ENCODE measurements at regions not wholly inside any gene's neighbourhood (a gene's known extent, or its start where the extent isn't known, plus 50 kb on each side); places are given as distances from the start of the nearest gene placed in this dataset.

DNA sequence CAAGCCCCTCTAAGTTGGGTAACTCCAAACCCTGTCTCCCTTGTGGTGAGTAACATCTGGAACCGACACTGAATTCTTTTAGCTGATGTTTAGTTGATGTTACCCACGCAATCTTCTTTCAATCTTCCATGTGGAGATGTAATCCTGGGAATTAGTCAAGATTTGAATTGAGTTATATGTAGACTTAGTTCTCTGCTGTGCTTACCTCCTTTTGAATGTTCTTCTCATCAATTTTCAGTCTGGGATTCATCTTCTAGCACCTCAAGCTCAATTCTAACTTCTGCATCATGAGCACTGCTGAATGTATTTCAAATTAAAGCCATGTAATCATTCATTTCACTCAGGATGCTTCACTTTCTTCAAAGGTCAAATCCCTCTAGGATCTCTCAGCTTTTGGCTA, 270.6 kb downstream of the FAM170A start:
- no peaks in the 10 kb centered on the region for H3K27me3 ChIP-seq (ENCODE audit: low read depth)
- H3K4me3 ChIP-seq = no peak overlapping the region
- H3K9me3 ChIP-seq = no peaks in the 10 kb centered on the region
- intact Hi-C loops (cut with DNase I) = no loop called here
- no peak for DNase-seq
- no peaks in the 10 kb centered on the region for H3K4me1 ChIP-seq
- H3K27ac ChIP-seq = no peak overlapping the region
- TF ChIP-seq CTCF (IDR thresholded peaks at IDR 0.05) = no peak
- no peak for ATAC-seq
- H3K36me3 ChIP-seq = no peaks in the 10 kb centered on the region

GRCh38 chr5:119902593-119902992, 273.2 kb downstream of the FAM170A start:
- Histone ChIP-seq H3K27ac (no peak overlapping the region), H3K4me3 (no peak overlapping the region), H3K4me1 (no peaks in the 10 kb centered on the region), H3K36me3 (no peaks in the 10 kb centered on the region), H3K9me3 (no peaks in the 10 kb centered on the region), H3K27me3 (ENCODE audit: low read depth) (no peaks in the 10 kb centered on the region)
- ATAC-seq (no peak), DNase-seq (no peak)
- TF ChIP-seq CTCF (IDR thresholded peaks at IDR 0.05) = no peak
- intact Hi-C loops (cut with DNase I) = no loop called here

GRCh38 chr5:119913425-119913824, 284.1 kb downstream of the FAM170A start:
- intact Hi-C loops (cut with DNase I) = no loop called here
- peak in 1 of 2 donors; percentile 30 for ATAC-seq

GRCh38 chr5:119919279-119919678, 289.9 kb downstream of the FAM170A start:
- ATAC-seq (no peak), DNase-seq (no peak)
- intact Hi-C loops (cut with DNase I) = no loop called here
- Histone ChIP-seq H3K27me3 (ENCODE audit: low read depth) (no peaks in the 10 kb centered on the region), H3K36me3 (no peaks in the 10 kb centered on the region), H3K4me3 (no peak overlapping the region), H3K9me3 (no peaks in the 10 kb centered on the region), H3K27ac (no peak overlapping the region), H3K4me1 (no peaks in the 10 kb centered on the region)
- no peak for TF ChIP-seq CTCF (IDR thresholded peaks at IDR 0.05)

More at GRCh38 chr5:119913425-119913824, 284.1 kb downstream of the FAM170A start:
- TF ChIP-seq CTCF (IDR thresholded peaks at IDR 0.05) = no peak
- H3K9me3 ChIP-seq = no peaks in the 10 kb centered on the region
- DNase-seq = no peak
- no peaks in the 10 kb centered on the region for H3K36me3 ChIP-seq
- no peak overlapping the region for H3K4me3 ChIP-seq
- H3K27me3 ChIP-seq (ENCODE audit: low read depth) = no peaks in the 10 kb centered on the region
- no peaks in the 10 kb centered on the region for H3K4me1 ChIP-seq
- no peak overlapping the region for H3K27ac ChIP-seq

GRCh38 chr5:119926301-119926700, 296.9 kb downstream of the FAM170A start:
- H3K4me1 ChIP-seq = no peaks in the 10 kb centered on the region
- DNase-seq (no peak), ATAC-seq (no peak)
- H3K36me3 ChIP-seq = no peaks in the 10 kb centered on the region
- H3K9me3 ChIP-seq = no peaks in the 10 kb centered on the region
- no peak for TF ChIP-seq CTCF (IDR thresholded peaks at IDR 0.05)
- intact Hi-C loops (cut with DNase I) = no loop called here
- no peaks in the 10 kb centered on the region for H3K27me3 ChIP-seq (ENCODE audit: low read depth)
- no peak overlapping the region for H3K4me3 ChIP-seq
- no peak overlapping the region for H3K27ac ChIP-seq

DNA sequence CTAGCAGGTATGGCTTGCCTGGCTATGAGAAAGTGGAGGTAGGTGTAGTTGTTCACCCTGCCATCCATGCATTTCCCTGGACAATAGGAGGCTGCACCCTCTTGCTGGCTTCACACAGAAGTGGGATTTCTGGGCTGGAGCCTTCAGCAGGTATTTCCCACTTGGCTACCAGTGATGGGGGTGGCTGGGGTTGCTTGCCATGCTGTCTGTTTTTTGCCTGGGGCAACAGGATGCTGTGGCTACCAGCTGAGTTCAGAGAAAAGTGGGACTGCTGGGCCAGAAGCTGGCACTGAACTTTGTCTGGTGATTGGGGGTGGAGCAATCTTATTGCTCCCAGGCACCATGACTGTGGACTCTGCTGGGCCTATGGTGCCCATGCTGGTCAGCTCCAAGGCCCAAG, 299.6 kb downstream of the FAM170A start:
- TF ChIP-seq CTCF (IDR thresholded peaks at IDR 0.05) = no peak
- intact Hi-C loops (cut with DNase I) = no loop called here
- Histone ChIP-seq H3K4me1 (no peaks in the 10 kb centered on the region), H3K4me3 (no peak overlapping the region), H3K27me3 (ENCODE audit: low read depth) (no peaks in the 10 kb centered on the region), H3K36me3 (no peaks in the 10 kb centered on the region), H3K27ac (no peak overlapping the region), H3K9me3 (no peaks in the 10 kb centered on the region)
- ATAC-seq = no peak
- no peak for DNase-seq
